ENCODE measurements at regions not wholly inside any gene's neighbourhood (a gene's known extent, or its start where the extent isn't known, plus 50 kb on each side); places are given as distances from the start of the nearest gene placed in this dataset.

DNA sequence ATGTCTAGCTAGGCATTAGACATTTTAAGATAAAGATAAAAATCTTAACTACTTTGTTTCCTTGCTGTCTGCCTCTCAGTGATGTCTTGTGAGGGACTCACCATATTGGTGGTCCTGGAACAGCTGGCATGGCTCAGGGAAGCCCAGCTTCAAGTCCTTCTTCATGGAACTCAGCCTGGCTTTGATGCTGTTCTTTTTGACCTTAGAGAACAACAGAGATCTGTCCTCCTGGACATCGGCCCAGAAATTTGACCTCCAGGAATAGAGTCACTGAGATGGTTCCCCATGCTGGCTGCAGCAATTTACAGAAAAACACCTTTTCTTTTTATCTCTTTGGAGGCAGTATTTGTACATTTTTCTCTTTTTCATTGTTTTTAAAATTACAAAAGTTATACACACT lies 235.5 kb upstream of the WWC1 start:
- H3K79me2 ChIP-seq (ENCODE audit: control insufficient read depth, insufficient read depth, low read length) = no peaks in the 10 kb centered on the region
- DNase-seq (ENCODE audit: low read depth, low spot score) (no peak), FAIRE-seq (no peak)
- ChIA-PET CTCF (no interaction called here), POLR2A (no interaction called here)
- H3K9ac ChIP-seq (replicated peaks; ENCODE audit: extremely low read depth, insufficient read depth, low read length) = no peak overlapping the region
- no peaks in the 10 kb centered on the region for H3K36me3 ChIP-seq (ENCODE audit: control insufficient read depth in 2 of 2, extremely low read depth in 1 of 2, insufficient read depth in 2 of 2, low read length in 2 of 2)
- H3K9me3 ChIP-seq (replicated peaks; ENCODE audit: control insufficient read depth, insufficient read depth, low read length) = peaks cover 2% of the 10 kb centered on the region
- H3K27ac ChIP-seq (ENCODE audit: insufficient read depth, low read depth, low read length) = no peak overlapping the region
- H3K27me3 ChIP-seq (ENCODE audit: control insufficient read depth in 2 of 2, insufficient read depth in 2 of 2, low read length in 2 of 2) = no peaks in the 10 kb centered on the region
- no peaks in the 10 kb centered on the region for H3K4me1 ChIP-seq (ENCODE audit: control insufficient read depth, extremely low read depth, insufficient read depth, low read length)
- H3K9me1 ChIP-seq (replicated peaks; ENCODE audit: control insufficient read depth, extremely low read depth, insufficient read depth, low read length) = no peaks in the 10 kb centered on the region
- no peak overlapping the region for H3K4me3 ChIP-seq (replicated peaks in 1 of 3; ENCODE audit: insufficient read depth in 1 of 3, low read depth in 1 of 3, low read length in 3 of 3)
- TF ChIP-seq GATA2 (IDR thresholded peaks at IDR 0.05; ENCODE audit: insufficient read depth, insufficient read length, low read depth, low read length) (no peak), POLR2AphosphoS5 (IDR thresholded peaks at IDR 0.05; ENCODE audit: insufficient read depth, low read depth, low read length) (no peak), EZH2 (IDR thresholded peaks at IDR 0.05; ENCODE audit: borderline replicate concordance, low read depth, low read length, severe bottlenecking) (no peak), FOS (IDR thresholded peaks at IDR 0.05; ENCODE audit: borderline replicate concordance, insufficient read depth, low read length) (no peak), JUN (IDR thresholded peaks at IDR 0.05; ENCODE audit: borderline replicate concordance, insufficient read depth, insufficient read length, low read depth) (no peak)
- dilution Hi-C loops (cut with MboI; ENCODE audit: extremely low pct_ligation_motif_present, low sequenced_read_pairs) = no loop called here
- no peaks in the 10 kb centered on the region for H4K20me1 ChIP-seq (replicated peaks; ENCODE audit: control insufficient read depth, extremely low read depth, insufficient read depth, low read length)
- no peak overlapping the region for H2AFZ ChIP-seq (ENCODE audit: low read depth, low read length)
- no TSS peak for BruUV-seq (replicated peaks)
- no peak overlapping the region for H3K4me2 ChIP-seq (ENCODE audit: insufficient read depth, low read length)
- intact Hi-C loops (cut with micrococcal nuclease) = no loop called here

GRCh38 chr5:168056499-168057182 lies 234.8 kb upstream of the WWC1 start:
- no peaks in the 10 kb centered on the region for H3K9me1 ChIP-seq (replicated peaks; ENCODE audit: control insufficient read depth, extremely low read depth, insufficient read depth, low read length)
- ChIA-PET POLR2A (no interaction called here), CTCF (no interaction called here)
- no peaks in the 10 kb centered on the region for H3K4me1 ChIP-seq (ENCODE audit: control insufficient read depth, extremely low read depth, insufficient read depth, low read length)
- no peak for FAIRE-seq
- intact Hi-C loops (cut with micrococcal nuclease) (no loop called here), dilution Hi-C loops (cut with MboI; ENCODE audit: extremely low pct_ligation_motif_present, low sequenced_read_pairs) (no loop called here)
- BruUV-seq (replicated peaks) = no TSS peak
- no peak overlapping the region for H3K9ac ChIP-seq (replicated peaks; ENCODE audit: extremely low read depth, insufficient read depth, low read length)
- peaks cover 2% of the 10 kb centered on the region for H3K9me3 ChIP-seq (replicated peaks; ENCODE audit: control insufficient read depth, insufficient read depth, low read length)
- DNase-seq (ENCODE audit: low read depth, low spot score) = no peak
- TF ChIP-seq, protein P1, sequence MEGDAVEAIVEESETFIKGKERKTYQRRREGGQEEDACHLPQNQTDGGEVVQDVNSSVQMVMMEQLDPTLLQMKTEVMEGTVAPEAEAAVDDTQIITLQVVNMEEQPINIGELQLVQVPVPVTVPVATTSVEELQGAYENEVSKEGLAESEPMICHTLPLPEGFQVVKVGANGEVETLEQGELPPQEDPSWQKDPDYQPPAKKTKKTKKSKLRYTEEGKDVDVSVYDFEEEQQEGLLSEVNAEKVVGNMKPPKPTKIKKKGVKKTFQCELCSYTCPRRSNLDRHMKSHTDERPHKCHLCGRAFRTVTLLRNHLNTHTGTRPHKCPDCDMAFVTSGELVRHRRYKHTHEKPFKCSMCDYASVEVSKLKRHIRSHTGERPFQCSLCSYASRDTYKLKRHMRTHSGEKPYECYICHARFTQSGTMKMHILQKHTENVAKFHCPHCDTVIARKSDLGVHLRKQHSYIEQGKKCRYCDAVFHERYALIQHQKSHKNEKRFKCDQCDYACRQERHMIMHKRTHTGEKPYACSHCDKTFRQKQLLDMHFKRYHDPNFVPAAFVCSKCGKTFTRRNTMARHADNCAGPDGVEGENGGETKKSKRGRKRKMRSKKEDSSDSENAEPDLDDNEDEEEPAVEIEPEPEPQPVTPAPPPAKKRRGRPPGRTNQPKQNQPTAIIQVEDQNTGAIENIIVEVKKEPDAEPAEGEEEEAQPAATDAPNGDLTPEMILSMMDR (IDR thresholded peaks at IDR 0.05; ENCODE audit: extremely low read depth in 1 of 2, insufficient read depth in 1 of 2, low read depth in 1 of 2, low read length in 2 of 2) = no peak
- TF ChIP-seq MYC (IDR thresholded peaks at IDR 0.05; ENCODE audit: low read depth, low read length) = no peak
- TF ChIP-seq GATA2 (IDR thresholded peaks at IDR 0.05; ENCODE audit: insufficient read depth, insufficient read length, low read depth, low read length) = no peak
- TF ChIP-seq FOS (IDR thresholded peaks at IDR 0.05; ENCODE audit: borderline replicate concordance, insufficient read depth, low read length) = no peak
- no peak for TF ChIP-seq JUN (IDR thresholded peaks at IDR 0.05; ENCODE audit: borderline replicate concordance, insufficient read depth, insufficient read length, low read depth)
- TF ChIP-seq POLR2A (IDR thresholded peaks at IDR 0.05; ENCODE audit: low read depth, low read length) = no peak
- no peak for TF ChIP-seq EZH2 (IDR thresholded peaks at IDR 0.05; ENCODE audit: borderline replicate concordance, low read depth, low read length, severe bottlenecking)
- no peak for TF ChIP-seq POLR2AphosphoS5 (IDR thresholded peaks at IDR 0.05; ENCODE audit: insufficient read depth, low read depth, low read length)
- no peak for TF ChIP-seq MAX (IDR thresholded peaks at IDR 0.05; ENCODE audit: insufficient read depth, insufficient read length)
- no peak overlapping the region for H3K4me3 ChIP-seq (replicated peaks in 1 of 3; ENCODE audit: insufficient read depth in 1 of 3, low read depth in 1 of 3, low read length in 3 of 3)
- H3K4me2 ChIP-seq (ENCODE audit: insufficient read depth, low read length) = no peak overlapping the region
- H2AFZ ChIP-seq (ENCODE audit: low read depth, low read length) = no peak overlapping the region
- H3K27me3 ChIP-seq (ENCODE audit: control insufficient read depth in 2 of 2, insufficient read depth in 2 of 2, low read length in 2 of 2) = no peaks in the 10 kb centered on the region
- H4K20me1 ChIP-seq (replicated peaks; ENCODE audit: control insufficient read depth, extremely low read depth, insufficient read depth, low read length) = no peaks in the 10 kb centered on the region
- no peak overlapping the region for H3K27ac ChIP-seq (ENCODE audit: insufficient read depth, low read depth, low read length)
- H3K36me3 ChIP-seq (ENCODE audit: control insufficient read depth in 2 of 2, extremely low read depth in 1 of 2, insufficient read depth in 2 of 2, low read length in 2 of 2) = no peaks in the 10 kb centered on the region
- H3K79me2 ChIP-seq (ENCODE audit: control insufficient read depth, insufficient read depth, low read length) = no peaks in the 10 kb centered on the region

All from endothelial cell of umbilical vein (primary cell).